ENCODE measurements at regions not wholly inside any gene's neighbourhood (a gene's known extent, or its start where the extent isn't known, plus 50 kb on each side); places are given as distances from the start of the nearest gene placed in this dataset.

- Histone ChIP-seq H3K27me3 (ENCODE audit: insufficient read depth, poor library complexity, severe bottlenecking) (no peaks in the 10 kb centered on the region), H3K27ac (ENCODE audit: poor library complexity, severe bottlenecking) (no peak overlapping the region), H3K36me3 (ENCODE audit: low read depth) (no peaks in the 10 kb centered on the region), H3K4me1 (ENCODE audit: insufficient read depth, poor library complexity, severe bottlenecking) (no peaks in the 10 kb centered on the region), H3K4me3 (ENCODE audit: severe bottlenecking) (no peak overlapping the region), H3K9me3 (ENCODE audit: severe bottlenecking) (no peaks in the 10 kb centered on the region)
- TF ChIP-seq, protein P1, sequence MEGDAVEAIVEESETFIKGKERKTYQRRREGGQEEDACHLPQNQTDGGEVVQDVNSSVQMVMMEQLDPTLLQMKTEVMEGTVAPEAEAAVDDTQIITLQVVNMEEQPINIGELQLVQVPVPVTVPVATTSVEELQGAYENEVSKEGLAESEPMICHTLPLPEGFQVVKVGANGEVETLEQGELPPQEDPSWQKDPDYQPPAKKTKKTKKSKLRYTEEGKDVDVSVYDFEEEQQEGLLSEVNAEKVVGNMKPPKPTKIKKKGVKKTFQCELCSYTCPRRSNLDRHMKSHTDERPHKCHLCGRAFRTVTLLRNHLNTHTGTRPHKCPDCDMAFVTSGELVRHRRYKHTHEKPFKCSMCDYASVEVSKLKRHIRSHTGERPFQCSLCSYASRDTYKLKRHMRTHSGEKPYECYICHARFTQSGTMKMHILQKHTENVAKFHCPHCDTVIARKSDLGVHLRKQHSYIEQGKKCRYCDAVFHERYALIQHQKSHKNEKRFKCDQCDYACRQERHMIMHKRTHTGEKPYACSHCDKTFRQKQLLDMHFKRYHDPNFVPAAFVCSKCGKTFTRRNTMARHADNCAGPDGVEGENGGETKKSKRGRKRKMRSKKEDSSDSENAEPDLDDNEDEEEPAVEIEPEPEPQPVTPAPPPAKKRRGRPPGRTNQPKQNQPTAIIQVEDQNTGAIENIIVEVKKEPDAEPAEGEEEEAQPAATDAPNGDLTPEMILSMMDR (IDR thresholded peaks at IDR 0.05; ENCODE audit: poor library complexity, severe bottlenecking): no peak
- ATAC-seq (ENCODE audit: low read depth) (no peak), DNase-seq (ENCODE audit: low spot score) (no peak)
Observed at GRCh38 chr9:108311745-108312144, 544.0 kb downstream of the ACTL7B start.

- H3K4me1 ChIP-seq (ENCODE audit: insufficient read depth, poor library complexity, severe bottlenecking): no peaks in the 10 kb centered on the region
- no peak for ATAC-seq (ENCODE audit: low read depth)
- H3K4me3 ChIP-seq (ENCODE audit: severe bottlenecking): no peak overlapping the region
- H3K36me3 ChIP-seq (ENCODE audit: low read depth): no peaks in the 10 kb centered on the region
- DNase-seq (ENCODE audit: low spot score): no peak
- H3K9me3 ChIP-seq (ENCODE audit: severe bottlenecking): no peaks in the 10 kb centered on the region
- no peaks in the 10 kb centered on the region for H3K27me3 ChIP-seq (ENCODE audit: insufficient read depth, poor library complexity, severe bottlenecking)
- H3K27ac ChIP-seq (ENCODE audit: poor library complexity, severe bottlenecking): no peak overlapping the region
- TF ChIP-seq, protein P1 (IDR thresholded peaks at IDR 0.05; ENCODE audit: poor library complexity, severe bottlenecking): no peak
Observed at GRCh38 chr9:108310202-108310601, 545.6 kb downstream of the ACTL7B start.

DNA sequence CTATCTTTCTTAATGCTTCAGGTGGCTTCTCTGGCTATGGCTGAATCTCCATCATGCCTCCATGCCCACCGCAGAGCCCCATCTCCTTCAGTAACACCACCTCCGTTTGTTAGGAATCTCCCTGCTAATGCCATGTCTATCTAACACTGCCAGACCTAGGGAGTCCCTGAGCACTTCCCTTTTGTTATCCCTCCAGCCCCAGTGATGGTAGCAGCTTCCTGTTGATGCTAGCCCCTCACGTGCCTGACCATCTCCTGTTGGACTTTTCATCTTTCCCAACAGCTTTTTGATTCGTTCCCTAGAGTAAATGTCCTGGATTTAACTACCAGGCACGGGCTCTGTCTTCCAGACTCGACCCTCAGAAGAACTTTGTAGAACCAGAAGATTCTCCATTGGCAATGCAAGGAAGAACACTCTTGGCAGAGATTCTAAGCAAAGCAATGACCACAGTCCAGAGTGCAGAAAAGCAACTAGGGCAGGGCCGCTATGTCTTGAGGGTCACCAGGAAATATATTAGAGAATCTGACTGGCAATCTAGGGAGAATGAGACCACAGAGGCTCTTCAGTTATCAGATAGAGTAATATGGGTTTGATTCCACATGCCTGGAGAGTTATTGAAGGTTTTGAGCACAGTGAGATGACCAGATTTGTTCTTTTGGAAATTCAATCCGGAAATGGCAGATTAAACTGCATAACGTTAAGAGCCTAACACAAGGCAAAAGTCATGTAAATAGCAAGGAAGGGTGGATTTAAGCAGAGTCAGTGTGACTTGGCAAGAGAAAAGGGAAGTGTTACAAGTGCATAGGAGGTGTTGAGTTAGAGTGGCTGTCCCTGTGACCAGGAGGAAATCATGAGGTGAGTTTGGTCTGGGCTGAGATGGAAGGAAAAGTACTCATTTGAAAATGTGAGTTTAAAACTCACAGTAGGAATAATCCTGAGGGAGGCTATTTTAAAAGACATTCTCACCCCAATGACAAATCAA, 555.2 kb downstream of the ACTL7B start:
- TF ChIP-seq, protein P1 (IDR thresholded peaks at IDR 0.05; ENCODE audit: poor library complexity, severe bottlenecking): no peak
- Histone ChIP-seq H3K27ac (ENCODE audit: poor library complexity, severe bottlenecking) (no peak overlapping the region), H3K36me3 (ENCODE audit: low read depth) (no peaks in the 10 kb centered on the region), H3K4me3 (ENCODE audit: severe bottlenecking) (no peak overlapping the region), H3K9me3 (ENCODE audit: severe bottlenecking) (no peaks in the 10 kb centered on the region), H3K4me1 (ENCODE audit: insufficient read depth, poor library complexity, severe bottlenecking) (peaks cover 8% of the 10 kb centered on the region), H3K27me3 (ENCODE audit: insufficient read depth, poor library complexity, severe bottlenecking) (no peaks in the 10 kb centered on the region)
- ATAC-seq (ENCODE audit: low read depth) (no peak), DNase-seq (ENCODE audit: low spot score) (no peak)

- peaks cover 8% of the 10 kb centered on the region for H3K4me1 ChIP-seq (ENCODE audit: insufficient read depth, poor library complexity, severe bottlenecking)
- H3K4me3 ChIP-seq (ENCODE audit: severe bottlenecking): no peak overlapping the region
- H3K9me3 ChIP-seq (ENCODE audit: severe bottlenecking): no peaks in the 10 kb centered on the region
- DNase-seq (ENCODE audit: low spot score) (no peak), ATAC-seq (ENCODE audit: low read depth) (no peak)
- H3K36me3 ChIP-seq (ENCODE audit: low read depth): no peaks in the 10 kb centered on the region
- no peak overlapping the region for H3K27ac ChIP-seq (ENCODE audit: poor library complexity, severe bottlenecking)
- H3K27me3 ChIP-seq (ENCODE audit: insufficient read depth, poor library complexity, severe bottlenecking): no peaks in the 10 kb centered on the region
- TF ChIP-seq, protein P1 (IDR thresholded peaks at IDR 0.05; ENCODE audit: poor library complexity, severe bottlenecking): no peak
Observed at GRCh38 chr9:108297073-108297472, 558.7 kb downstream of the ACTL7B start.

- H3K9me3 ChIP-seq (ENCODE audit: severe bottlenecking): no peaks in the 10 kb centered on the region
- peak; percentile 80 for ATAC-seq (ENCODE audit: low read depth)
- no peak overlapping the region for H3K27ac ChIP-seq (ENCODE audit: poor library complexity, severe bottlenecking)
- DNase-seq (ENCODE audit: low spot score): no peak
- H3K4me3 ChIP-seq (ENCODE audit: severe bottlenecking): no peak overlapping the region
- TF ChIP-seq, protein P1 (IDR thresholded peaks at IDR 0.05; ENCODE audit: poor library complexity, severe bottlenecking): no peak
- no peaks in the 10 kb centered on the region for H3K27me3 ChIP-seq (ENCODE audit: insufficient read depth, poor library complexity, severe bottlenecking)
- H3K36me3 ChIP-seq (ENCODE audit: low read depth): no peaks in the 10 kb centered on the region
- H3K4me1 ChIP-seq (ENCODE audit: insufficient read depth, poor library complexity, severe bottlenecking): peaks cover 8% of the 10 kb centered on the region
Observed at GRCh38 chr9:108296056-108296455, 559.7 kb downstream of the ACTL7B start.

Measured in RWPE2 (cell line).